Islet of Langerhans (tissue), 1 donor: ENCODE measurements at regions not wholly inside any gene's neighbourhood (a gene's known extent, or its start where the extent isn't known, plus 50 kb on each side); places are given as distances from the start of the nearest gene placed in this dataset.

ENCODE experiments used
- FAIRE-seq: peaks from one replicate; lab custom pipeline; 2011; peaks lifted over from hg19 to GRCh38; lab: Jason Lieb, UNC

DNA sequence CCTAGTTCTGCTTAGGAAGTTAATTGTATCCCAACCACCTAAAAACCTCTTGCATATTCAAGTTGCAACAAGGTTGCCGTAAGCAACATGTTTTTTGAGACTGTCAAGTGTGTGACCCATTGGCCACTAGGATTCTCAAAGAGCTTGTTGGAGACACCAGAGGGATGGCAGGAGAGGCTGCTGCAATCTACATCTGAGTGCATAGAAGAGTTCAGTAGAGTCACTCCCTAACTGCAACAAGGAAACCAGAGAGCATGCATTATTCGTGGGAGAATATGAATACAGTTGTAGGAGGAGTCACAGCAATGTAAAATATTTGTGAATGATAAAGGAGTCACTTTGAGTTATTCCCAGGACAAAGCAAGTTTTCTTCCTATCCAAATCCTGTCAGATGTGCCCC is 538.6 kb downstream of the TNS3 start:
- no peak for FAIRE-seq

DNA sequence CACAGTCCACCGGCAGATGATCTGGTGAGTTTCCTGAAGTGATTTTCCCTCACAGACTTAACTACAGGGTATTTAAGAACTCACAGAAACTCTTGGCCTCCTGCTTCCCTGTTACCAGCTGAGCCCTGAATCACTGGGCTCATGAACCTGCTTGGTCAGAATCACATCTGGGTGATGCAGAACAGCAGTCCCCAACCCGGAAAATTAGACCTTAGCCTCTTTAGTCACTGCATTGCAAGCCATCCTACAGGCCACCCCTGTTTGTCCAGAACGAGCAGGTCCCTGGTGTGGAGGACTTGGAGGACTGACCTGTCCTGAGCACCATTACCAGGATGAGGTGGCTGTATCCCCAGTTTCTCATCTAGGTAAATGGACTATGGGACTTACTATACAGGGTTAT is 539.2 kb downstream of the TNS3 start:
- FAIRE-seq = no peak

DNA sequence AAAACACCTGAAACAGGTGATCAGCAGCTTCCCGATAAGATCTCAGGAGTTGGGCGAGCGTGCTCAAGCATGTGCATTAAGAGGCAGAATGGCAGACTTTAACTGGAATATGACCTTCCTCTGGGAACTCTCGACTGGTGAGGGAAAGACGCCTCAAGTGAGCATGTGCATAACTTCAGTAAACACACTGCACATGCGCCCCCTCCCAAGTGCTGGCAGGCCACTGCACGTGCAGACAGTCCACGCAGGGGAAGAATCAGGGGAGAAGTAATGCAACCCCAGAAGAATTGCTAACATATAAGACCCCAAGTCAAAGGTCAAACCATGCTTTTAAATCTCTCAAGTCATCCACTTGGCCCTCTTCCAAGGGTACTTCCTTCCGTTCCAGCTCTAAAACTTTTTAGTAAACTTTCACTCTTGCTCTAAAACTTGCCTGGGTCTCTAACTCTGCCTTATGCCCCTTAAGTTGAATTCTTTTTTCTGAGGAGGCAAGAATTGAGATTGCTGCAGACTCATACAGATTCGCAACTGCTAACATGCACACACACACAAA is 541.0 kb downstream of the TNS3 start:
- no peak for FAIRE-seq

DNA sequence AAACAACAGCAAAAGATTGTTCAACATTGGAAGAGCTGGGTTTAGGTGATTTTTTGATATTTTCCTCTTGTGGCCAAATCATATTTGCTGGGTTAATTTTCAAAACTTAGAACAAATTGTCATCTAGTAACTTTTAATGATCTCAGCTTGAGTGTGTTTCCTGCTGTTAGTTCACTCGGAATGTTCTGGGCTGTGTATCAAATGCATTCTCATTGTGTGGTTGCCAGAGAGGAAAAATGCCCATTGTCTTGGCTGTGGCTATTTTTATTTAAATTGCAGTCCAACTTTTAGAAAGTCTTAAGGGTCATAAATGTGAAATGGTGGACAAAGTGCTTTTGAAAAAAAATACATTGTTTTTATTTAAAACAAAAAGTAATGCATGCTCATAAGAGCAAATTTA is 542.0 kb downstream of the TNS3 start:
- no peak for FAIRE-seq

DNA sequence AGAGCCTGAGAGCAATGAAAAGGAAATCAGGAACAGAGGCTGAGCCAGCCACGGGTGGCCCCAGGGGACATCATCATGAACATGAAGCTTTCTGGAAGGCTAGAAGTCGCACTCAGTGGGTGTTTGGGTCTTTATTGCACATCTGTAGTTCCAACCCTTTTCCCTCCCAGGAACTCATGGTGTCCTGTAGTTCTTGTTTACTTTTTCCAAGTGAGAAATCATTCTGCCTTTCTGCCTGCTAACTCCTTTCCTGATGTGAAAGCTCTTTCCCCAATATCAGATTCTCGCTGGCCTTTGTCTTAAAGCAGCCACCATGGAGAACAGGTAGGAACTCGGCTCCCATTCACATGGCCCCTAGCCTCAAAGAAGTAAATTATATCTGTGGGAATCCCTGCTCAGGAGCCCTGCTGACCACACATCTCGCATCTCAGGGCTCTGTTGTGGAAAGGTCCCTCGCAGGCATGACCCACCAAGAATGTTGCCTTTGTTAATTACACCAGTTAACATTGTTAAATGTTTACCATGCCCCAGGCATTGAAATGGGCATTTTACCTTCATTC is 542.7 kb downstream of the TNS3 start:
- no peak for FAIRE-seq

DNA sequence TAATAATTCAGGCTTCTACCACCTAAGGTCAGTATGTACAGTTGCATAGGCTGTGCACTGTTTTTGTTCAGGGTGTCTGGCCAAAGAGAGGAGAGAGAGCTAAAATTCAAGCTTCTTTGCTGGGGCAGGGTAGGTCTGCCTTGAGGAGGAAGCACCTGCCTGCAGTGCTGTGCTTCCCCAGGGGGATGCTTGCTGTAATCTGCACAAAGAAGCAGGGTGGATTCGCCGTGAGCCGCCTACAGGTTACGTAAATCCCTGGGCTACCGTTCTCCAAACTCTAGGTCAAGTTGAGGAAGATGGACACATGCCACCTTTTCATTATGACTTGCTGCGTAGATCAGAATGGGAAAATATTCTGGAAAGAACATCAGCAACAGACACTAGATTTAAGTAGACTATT is 543.3 kb downstream of the TNS3 start:
- no peak for FAIRE-seq

DNA sequence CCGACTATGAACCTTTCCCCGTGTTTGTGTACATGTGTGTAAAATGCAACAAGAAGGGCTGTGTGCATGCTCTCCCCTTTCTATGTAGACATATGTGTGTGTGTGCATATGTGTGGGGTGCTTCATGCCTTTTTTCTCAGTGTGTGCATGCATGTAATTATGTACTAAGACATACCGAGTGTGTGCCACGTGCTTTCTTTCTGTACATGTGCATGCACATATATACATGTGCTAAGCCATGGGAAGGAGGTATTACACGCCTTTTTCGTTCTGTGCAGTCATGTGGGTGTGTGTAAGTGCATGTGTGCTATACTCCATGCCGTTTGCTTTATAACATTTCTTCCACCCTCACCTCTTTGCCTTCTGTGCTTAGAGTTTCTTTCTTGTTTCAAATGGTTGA is 544.3 kb downstream of the TNS3 start:
- FAIRE-seq = no peak

DNA sequence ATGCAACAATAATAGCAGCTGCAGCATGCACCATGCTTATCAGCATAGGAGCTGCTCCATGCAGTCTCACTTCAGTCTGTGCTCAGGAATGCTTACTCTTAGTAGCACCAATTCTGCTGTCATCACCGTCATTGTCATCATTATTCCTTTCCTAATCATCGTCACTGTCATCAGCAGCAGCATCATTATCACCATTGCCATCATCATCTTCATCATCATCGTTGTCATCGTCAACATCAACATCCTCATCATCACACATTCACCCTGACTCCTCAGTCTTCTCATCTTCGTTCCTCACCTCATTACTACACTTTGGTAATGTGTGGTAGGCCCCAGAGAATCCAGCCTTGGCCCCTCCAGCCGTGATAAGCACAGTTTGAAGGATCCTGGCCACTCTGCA is 545.0 kb downstream of the TNS3 start:
- no peak for FAIRE-seq

DNA sequence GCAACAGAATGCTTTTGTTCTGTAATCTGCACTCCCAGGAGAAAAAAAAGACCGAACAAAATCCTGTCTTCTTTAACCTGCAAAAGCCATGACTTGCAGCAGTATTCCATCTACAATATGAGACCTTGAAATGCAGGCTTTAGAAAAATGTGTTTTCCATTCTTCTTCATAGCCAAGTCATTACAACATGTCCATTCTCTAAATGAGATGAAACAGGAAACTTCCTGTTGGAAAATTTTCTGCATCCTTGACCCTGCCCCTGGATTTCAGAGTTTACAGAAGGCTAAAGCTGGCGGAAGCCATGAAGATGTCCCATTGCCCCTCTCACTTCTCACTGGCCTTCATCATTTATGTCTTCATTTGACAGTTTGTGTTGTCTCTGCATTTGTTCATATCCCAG is 546.4 kb downstream of the TNS3 start:
- no peak for FAIRE-seq

DNA sequence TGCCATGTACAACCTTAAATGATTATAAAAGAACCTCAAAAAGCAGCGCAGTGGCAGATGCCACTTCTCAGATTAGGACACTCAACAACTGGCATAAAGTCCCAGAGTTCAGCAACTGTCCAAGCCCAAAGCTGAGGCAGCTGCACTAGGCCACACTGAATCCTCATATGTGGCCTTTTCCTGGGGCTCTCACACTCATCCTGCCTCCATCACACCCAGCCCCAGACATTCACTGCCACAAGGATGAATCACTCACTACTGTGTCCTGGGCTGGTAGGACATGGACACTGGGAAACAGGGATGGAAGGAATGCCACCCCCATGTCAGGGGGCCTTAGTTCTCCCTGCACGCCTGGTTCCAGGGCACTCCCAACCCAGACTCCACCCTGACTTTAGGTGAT is 547.7 kb downstream of the TNS3 start:
- FAIRE-seq = no peak

DNA sequence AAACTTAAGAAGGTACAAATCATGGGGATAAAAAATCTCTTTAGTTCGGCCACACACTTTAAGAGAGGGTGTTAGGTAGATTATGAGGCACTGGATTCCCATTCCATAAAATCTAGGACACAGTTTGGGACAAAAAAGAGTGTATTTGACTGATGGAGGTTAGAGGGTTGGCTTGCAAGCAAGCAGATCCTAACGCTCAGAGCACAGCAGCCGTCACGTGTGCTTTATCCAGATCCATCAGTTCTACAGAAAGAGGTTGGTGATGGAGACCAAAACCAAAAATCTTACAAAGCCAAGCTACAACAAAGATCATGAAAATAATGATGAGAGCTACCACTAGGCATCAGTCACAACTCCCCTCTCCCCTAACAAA is 549.4 kb downstream of the TNS3 start:
- no peak for FAIRE-seq

DNA sequence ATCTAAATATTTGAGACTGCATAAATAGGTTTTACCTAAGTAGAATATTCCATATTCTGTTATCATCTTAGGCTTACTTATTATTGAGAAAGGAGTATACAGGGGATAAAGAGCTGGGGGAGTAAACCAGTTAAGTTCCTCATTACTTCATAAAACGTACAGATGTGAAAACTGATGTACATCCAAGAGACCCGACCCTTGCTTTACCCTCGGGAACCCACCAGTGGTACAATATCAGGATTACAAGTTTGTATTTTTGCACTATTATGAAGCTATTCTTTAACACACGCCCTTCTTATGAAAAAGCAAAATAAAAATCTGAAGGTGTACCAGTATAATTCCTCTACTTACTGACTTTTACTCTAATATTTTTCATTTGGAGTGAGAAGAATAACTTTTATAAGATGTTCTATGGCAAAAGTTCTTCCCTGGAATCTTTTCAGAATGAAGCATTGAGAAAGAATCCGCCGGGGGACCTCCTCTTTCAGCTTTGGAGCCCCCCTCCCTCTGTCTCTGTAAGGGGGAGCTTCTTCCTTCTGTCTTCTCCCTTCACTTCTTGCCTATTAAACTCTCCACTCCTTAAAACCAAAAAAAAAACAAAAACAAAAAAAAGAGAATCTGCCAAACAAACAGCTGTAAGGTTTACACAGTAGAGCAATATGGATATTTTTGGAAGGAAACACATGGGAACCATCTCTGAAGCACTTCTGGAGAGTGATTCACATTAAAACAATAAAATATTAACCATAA is 550.0 kb downstream of the TNS3 start:
- no peak for FAIRE-seq

DNA sequence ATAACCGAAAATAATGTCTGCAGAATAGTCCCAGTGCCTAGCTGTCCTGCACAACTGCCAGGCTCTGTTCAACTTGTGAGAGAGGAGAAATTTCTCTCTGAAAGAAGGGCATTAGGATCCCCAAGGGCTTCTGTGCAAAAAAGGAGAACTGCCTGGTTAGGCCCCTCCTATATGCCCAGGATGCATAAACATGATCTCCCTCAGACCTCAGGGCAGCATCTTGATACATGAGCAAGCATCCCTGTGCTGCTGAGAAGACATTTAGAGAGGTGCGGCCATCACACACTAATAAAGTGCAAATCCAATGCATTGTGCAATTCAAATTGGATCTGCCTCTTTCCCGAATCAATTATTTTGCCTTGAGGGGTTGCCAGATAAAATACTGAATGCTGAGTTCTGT is 553.6 kb downstream of the TNS3 start:
- no peak for FAIRE-seq

DNA sequence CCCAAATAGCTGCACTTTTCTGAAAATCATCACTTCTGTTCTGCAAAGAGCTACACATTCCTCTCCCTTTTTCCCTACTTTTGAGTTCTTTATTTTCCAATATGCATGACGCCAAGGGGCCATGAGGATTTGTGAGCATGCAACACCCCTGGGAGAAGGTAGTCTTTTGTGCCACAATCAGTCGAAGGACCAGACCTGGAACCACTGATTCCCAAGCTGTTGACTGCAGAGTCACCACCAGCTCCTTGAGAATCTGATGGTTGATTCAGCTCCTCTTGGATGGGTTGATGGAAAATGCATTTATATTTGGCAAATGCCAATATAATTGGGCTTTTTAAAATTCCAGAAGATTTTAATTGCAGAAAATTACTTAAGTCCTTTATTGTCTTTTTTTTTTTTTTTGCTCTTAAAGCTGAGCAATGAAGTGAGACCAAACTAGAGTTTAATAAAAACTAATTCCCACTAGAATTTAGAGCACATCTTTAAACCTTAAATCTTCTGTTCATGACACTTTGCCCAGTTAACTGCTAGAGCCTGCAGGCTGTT is 554.1 kb downstream of the TNS3 start:
- no peak for FAIRE-seq

DNA sequence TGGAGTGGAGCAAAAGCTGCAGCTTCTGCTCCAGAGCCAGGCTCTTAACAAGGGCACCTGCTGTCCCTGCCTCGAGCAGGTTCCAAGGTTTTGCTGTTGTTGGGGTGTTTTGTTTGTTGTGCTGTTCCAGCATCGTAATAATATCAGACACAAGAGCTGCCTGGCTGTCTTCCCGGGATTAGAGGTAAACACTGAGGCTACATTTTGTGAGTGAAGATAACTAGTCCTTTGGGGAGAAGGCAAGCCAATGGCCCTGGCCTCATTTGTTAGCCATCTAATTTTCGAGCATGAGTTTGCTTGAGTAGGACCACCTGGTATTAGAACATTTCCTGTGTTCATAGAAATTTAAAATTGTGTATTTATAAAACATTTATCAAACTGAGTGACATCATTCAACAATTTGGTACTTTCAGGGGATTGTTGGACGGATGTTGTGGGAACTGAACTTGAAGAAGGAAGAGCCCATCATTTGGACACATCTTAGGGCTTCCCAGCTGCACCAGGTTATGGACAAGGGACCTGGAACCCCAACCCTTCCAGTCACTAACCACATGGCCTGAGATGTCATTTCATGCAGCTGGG is 555.0 kb downstream of the TNS3 start:
- no peak for FAIRE-seq

DNA sequence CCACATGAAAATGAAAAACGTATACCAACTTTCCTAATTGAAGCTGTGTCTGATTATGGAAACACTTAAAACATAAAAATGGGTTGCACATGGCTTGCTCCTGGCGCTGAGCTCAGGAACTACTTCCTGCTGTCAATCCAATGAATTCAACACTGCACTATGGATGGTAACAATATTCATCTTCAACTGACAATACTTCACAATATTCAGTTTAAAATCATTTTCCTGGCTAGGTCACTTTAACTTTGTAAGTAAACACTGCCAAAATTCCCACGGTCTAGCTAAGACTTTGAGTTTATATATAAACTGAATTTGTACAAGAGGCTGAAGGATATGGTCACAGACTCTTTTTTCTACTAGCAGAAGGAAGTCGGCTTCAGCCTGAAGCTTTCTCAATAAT is 556.9 kb downstream of the TNS3 start:
- no peak for FAIRE-seq

DNA sequence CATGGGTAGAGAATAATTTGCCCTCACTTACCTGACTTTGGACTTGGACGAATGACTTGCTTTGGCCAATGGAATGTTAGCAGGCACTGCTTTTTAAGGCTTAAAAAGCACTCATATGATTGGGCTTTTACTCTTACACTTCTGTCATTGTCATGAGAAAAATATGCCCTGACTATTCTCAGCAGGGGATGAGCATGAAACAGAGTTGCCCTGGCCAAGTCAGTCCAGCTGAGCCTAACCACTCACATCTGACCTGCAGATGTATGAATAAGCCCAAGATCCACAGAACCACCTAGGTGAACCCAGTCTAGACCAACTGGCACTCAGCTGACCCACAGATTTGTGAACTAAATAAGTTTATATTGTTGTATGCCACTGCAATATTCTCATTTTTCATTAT is 573.5 kb downstream of the TNS3 start:
- FAIRE-seq = no peak

DNA sequence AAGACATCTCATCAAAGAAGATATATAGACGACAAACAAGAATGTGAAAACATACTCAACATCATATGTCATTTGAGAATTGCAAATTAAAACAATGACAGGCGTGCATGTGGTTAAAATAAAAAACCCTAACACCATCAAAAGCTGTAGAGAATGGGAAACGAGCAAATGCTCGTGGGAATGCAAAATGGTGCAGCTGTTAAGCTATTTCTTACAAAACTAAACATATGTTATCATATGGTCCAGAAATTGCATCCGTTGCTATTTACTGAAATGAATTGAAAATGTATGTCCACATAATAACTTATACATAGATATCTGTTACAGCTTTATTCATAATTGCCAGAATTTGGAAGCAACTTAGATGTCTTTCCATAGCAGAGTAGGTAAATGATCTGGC is 574.4 kb downstream of the TNS3 start:
- no peak for FAIRE-seq

DNA sequence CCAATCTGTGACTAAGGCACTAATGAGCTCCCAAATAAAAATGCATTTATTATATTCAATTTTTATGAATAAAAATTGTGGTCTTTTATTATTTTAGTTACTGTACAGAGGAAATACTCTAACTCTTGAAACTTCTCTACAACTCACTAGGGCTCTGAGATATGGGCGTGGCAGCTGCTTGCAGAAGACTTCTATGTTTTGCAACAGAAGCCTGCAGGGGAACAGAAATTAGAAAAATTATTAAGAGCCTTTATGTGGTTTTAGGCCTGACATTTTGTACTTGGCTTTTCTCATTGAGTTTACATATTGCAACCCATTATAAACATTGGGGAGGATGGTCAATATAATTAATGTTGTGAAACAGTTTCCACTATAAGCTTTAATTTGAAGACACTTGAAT is 581.4 kb downstream of the TNS3 start:
- FAIRE-seq = no peak

DNA sequence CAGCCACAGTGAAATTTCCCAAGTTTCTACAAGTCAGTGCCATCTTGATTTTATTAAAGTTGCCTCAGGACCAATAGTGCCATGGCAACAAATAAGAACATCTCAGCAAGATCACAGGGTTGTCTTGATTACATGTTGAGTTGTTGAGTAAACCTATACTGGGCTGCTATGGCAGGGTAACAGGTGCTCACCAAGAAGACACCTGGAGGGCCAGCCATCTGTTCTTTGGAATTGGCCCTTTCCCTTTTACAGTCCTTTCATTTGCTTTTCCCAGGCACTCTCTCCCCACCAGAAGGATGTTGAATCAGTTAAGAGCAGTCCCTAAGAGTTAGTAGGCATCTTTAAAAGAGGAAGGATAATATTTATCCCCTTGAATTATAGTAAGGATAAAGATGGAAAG is 582.0 kb downstream of the TNS3 start:
- no peak for FAIRE-seq

DNA sequence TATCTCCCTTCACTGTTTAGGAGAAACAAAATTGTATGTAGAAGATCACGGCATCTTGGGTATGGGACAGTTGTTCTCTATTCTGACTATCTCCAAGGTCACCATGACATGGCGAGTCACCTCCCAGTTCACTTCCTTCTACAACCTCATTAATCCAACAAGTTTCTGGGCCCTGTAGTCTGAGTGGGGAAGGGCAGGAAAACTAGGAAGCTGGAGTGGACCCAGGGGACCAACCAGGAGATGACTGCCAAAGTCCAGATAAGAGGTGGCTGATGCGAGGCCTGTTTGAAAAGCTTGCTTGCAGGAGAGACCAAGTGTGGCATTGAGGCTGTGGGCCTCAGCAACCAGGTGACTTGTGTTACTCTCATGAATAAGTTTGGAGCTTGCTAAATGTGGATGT is 584.9 kb downstream of the TNS3 start:
- FAIRE-seq = no peak

DNA sequence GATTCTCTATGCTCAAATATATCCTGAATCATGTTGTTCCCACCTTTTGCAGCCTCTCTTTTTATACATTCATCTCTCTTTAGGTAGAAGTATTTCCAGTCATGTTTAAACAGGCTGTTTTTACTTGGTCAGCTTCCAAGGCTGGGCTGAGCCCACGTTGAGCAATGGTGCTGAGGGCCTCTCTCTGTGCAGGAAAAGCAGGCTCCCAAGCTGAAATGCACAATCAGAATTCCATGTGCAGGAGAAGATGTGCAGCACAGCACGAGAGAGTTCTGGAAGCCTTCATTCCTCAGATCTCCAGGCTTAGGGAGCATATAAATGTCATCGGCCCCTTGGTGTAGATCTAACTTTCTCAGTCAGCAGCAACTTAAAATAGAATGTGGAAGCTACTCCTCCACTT is 588.5 kb downstream of the TNS3 start:
- FAIRE-seq = no peak

DNA sequence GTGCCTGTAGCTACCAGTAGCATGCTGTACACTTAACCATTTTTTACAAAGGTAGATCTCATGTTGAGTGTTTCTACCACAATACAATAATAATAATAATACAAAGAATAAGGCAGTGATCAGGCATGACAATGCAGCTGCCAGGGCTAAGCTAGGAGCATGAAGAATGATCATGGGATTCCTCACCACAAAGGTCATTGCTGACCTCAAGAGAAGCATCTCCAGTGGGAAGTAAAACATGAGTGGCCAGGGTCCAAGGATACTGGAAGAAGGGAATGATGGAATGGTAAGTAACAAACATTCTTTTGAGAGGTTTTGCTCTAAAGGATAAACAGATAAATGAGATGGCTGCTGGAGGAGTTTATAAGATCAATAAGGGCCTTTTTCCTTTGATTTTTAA is 591.1 kb downstream of the TNS3 start:
- no peak for FAIRE-seq

DNA sequence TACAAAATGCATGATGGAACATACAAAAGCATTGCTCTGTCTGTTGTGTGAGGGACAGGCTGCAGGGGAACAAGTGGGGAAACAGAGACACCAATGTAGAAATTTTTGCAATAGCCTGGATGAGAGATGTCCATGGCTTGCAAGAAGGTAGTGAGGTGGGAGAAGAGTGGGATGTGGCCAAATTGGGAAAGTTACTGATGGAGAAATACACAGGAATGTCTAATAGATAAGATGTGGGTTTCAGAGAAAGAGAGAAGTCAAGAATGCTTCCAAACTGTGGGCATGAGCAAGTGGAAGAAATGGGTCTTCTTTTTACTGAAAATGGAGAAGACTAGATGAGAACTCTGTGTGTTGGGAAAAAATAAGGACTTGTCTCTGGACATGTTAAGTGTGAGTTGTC is 592.7 kb downstream of the TNS3 start:
- FAIRE-seq = no peak
